Pons (tissue), 1 donor: ENCODE measurements at regions not wholly inside any gene's neighbourhood (a gene's known extent, or its start where the extent isn't known, plus 50 kb on each side); places are given as distances from the start of the nearest gene placed in this dataset.
A peak's percentile ranks its signal among the peaks of the same experiment; 100 is the strongest.
"Not testable (repeated sequence)": the region's sequence is repeated elsewhere in the genome, so short reads cannot be mapped to it uniquely, and the experiment has no call there.

Source experiments
- DNase-seq: peaks from one replicate; pipeline ENCODE4 v3.0.0-alpha.2; 2016; ENCODE audit warnings: low spot score

DNA sequence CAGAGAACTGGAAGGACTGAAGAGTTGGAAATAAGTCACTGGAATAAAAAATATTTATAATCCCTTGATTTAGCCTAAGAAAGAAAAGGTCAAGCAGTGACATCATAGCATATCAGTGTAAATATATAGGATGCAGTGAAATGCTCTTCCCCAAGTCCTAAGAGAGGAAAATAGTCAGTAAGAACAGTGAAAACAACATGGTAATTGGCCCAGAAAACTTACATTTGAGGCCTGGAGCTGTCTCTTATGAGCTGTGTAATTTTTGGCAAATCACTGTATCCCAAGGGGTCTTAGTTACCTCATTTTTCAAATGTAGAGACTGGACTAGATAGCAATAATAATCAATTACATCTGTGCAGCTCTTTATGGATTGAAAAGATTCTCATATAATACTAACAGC is 255.7 kb upstream of the AR start:
- DNase-seq = no peak

DNA sequence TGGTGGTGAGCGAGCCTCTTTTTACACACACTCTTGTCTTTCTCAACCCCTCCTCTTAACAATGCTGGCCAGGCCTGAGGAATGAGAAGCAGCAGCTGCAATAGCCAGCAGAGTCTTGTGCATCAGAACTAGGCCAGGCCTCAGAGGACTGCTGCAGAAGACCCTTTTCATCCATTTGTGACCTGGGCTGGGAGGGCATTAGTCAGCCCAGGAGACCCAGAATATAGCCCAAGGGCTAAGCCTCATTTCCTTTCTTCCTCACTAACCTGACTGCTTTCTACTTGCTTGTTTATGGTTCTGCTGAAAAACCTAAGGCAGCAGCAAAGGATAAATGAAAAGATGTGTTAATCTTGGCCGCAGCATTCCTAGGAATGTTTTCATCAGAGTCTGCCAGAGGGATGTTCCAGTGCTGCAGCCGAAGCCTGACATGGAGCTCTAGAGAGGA is 254.7 kb upstream of the AR start:
- no peak for DNase-seq

DNA sequence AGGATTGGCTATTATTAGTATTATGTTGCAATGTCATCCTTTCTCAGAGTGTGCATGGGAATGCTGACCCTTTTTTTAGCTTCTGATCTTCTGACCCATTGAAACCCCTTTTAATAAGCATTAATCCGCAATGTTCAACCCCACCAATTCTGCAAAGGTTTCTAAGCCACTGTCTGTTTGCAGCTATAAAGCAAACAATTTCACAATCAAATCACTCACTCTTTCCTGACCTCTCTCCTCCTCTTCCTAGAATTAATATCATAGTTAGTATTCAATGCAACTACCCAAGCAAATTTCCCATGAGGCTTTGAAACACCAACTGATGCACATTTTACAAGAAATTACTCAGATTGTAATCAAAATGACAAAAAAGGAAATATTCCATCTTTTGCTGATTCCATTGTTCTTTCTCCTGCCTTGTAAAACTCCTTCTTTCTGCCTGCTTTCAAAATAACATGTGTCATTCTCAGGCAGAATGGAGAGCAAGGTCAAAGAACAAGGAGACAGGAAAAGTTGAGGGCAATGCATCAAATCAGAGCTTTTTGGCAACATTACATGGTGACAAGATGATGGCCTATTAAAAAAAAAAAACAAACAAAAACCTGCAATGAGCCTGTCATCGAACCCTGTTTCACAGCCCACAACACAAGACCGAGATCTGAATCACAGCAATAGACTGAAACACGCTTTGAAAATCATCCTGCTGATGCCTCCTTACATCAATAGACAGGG is 253.2 kb upstream of the AR start:
- DNase-seq = no peak

DNA sequence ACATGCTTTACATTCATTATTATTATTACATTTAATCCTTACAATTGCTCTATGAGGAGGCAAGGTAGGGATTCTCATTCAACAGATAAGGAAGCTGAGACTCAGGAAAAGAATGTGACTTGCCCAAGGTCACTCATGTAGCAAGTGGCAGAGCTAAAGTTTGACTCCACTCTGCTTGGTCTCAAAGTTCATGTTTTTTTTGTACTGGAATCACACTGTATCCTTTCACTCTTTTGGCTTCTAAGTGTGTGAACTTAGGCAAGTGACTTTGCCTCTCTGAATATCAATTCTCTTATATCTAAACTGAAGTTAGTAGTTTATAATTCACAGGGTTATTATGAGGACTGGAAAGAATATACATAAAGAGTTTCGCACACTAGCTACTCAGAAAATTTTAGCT is 247.9 kb upstream of the AR start:
- no peak for DNase-seq

DNA sequence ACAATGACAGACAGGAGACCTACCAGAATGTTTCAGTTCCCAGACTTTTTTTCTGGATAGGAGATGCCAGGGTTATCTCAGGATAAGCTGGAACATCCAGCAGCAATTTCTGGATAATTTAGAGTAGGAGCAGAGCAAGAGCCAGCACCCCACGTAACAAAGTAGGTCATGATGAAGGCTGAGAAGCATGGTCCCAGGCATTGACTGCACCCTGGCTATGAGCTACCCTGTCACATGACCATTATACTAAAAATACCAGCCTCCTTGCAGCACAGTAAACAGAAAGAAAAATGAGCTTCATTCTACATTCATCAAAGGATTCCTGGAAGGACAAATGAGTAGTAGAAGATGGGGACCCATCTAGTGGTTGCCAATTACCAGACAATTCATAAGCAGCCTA is 247.4 kb upstream of the AR start:
- DNase-seq = no peak

DNA sequence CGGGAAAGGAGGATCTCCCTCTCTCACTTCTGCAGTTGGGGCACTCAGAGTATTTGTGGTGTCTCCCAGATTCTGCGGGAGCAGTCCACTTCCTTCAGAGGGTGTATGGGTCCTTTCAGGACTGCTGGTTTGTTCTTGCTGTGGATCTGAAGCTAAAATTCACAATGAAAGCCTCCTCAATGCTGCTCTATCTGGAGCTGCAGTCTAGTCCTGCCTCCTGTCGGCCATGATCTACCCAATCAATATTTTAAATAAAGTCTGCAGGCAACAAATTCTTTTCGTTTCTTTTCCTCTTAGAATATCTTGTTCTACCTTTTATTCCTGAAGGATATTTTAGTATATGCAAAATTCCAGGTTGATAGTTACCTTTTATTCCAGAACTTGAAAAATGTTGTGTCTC is 226.1 kb upstream of the AR start:
- no peak for DNase-seq

DNA sequence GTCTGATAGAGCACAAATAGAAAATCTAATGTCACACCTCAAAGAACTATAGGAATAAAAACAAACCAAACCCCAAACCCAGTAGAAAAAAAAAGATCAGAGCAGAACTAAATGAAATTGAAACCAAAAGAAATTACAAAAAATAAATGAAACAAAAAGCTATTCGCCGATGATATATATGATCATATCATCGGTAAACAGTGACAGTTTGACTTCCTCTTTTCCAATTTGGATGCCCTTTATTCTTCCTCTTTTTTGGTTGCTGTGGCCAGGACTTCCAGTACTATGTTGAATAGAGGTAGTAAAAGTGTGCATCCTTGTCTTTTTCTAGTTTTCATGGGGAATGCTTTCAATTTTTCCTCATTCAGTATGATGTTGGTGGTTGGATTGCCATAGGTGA is 215.3 kb upstream of the AR start:
- DNase-seq = no peak

DNA sequence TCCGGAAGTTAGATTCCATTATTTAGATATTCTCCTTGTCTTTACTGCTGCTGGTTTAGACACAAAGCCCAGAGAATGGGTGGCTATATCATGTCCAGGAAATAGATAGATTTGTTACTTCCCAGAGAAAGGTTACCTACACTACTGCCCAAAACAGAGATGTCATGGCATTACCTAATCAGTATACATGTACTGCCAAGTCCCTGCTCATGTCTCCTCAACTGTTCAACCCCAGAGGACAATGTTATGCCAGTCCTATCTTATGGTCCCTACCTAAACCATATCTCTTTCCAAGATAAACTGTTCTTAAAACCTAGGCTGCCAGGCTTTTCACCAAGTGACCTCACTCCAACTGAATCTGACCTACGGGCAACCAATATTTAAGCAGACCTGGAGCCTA is 209.5 kb upstream of the AR start:
- DNase-seq = no peak

DNA sequence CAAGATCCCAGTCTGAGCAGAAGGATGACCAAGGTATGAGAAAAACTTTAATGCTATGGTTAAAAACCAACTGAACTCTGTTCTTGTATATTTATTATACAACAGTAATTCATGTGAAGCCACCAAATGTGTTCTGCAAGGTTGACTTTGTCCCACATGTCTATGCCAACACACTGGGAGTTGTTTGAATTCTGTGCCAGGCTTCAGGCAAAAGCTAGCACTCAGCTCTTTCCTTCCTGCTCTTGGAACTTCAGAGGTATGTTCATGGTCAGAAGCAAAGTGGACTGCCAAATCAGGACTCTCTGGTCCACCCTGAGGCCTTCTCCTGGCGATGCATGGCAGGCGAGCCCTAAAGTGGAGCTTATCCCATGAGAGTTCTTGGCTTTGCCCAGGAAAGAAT is 205.6 kb upstream of the AR start:
- DNase-seq = no peak

DNA sequence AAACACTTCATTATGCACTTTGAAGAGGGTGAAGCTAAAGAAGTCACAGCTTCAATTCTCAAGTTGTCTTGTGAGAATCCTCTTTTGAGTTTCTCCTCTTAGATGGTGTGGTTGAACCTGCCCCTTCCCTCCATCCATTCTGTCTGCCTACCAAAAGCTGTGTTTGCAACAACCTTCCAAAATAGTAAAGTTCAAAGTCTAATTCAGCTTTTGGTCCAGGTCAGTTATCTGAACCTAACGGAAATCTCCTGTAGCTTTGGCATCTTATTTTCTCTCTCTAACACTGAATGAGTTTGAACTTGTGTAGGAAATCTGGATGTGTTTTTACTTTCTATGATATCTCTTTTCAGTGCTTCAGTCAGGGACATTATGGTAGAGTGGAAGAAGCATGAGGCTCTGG is 201.7 kb upstream of the AR start:
- no peak for DNase-seq

DNA sequence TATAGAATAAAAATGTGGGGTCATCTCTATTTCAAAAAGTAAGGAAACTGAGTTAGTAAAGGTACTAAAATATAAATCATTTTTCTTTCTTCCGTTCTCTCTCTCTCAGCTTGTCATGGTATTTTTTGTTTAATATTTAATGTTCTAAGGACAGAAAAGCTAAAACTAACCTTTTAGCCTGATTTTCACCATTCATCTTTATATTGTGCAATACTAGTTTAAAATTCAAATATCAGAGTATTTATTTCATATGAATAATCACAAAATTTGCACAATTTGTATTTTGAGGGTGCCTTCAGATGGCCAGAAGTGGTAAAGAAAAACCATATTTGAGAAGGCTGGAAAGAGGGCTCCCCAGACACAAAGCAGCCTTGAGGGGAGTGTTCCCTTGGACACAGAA is 197.6 kb upstream of the AR start:
- DNase-seq = no peak

DNA sequence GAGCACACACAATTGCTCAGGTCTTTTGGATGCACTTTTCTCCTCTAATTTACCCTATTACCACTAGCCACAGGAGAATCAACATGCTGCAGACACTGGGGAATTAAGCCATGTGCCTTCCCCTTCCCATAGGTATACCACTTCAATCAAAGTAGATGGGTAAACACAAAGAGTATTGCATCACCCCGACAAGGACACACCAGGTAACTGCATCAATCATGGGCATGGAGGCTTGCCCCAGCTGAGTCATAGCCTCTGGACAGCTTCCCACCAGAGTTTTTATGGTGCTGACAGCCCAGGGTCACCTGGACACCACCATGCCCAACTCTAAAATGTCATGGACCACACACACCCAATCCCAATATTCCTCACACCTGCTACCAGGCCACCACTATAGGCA is 197.2 kb upstream of the AR start:
- DNase-seq = no peak

DNA sequence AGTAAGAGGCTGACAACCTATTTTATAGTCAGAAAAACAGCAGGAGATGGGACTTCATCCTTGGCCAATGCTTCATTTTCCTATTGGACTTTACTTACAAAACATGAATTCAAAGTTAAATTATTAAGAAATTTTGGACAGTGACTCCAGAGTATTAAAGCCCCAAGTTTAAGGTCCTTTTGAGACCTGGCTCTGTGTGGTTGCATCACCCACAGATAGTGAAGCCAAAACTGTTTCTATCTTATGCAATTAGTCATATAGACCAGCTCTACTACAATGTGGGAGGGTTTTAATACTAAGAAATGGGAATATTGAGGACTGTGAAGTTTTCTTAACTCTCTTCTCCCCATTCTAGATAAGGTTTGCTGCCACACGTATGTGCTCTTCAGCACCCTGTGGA is 196.7 kb upstream of the AR start:
- DNase-seq = no peak

DNA sequence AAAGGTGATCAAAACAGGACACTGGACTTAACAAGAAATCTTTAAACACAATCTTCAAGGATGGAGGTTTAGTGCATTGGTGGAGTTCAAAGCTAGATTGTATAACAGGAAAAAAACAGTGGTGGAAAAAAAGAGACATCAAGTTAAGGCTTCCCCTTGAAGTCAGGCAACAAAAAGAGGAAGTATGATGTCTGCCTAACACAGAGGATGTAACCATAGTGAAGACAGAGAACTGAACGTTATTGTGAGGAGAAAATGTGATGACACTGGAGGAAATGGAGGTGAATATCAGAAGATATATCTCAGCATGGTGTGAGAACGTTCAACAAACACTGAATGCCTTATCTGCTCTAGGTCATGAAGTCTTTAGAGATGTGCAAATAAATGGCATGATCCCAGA is 192.4 kb upstream of the AR start:
- DNase-seq = peak; percentile 1

DNA sequence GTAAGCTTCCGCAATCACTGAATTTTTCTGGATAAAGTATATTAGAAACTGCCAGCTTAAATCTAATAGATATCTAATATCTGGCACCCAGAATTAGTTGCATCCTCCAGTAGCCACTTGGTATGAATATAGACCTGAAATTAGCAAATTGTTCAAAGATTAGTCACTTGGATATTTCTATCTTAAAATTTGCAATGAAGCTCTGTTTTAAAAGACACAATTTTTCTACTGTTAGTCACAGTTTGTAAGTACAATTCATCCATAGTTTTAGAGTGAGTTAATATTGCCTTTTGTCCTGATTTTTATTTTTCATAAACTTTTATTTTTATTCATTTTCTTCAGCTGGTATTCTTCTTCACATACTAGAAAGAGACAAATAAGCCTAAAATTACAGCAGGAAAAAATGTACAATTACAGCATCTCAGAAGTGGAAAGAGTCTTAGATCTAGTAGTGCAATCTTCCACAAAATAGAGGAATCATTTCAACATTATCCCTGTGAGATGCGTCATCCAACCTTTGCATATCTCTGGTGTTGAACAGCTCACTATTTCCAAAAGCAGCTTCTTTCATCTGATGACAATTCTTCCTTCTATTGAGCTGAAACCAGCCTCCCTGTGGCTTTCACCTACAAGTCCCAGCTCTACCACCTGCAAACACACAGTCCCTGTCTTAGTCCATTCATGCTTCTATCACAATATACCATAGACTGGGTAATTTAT is 190.0 kb upstream of the AR start:
- DNase-seq = no peak

DNA sequence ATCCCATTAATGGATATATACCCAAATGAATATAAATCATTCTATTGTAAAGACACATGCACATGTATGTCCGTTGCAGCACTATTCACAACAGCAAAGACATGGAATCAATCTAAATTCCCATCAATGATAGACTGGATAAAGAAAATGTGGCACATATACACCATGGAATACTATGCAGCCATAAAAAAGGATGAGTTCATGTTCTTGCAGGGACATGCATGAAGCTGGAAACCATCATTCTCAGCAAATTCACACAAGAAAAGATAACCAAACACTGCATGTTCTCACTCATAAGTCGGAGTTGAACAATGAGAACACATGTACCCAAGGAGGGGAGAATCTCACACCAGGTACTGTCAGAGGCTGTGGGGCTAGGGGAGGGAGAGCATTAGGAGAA is 182.6 kb upstream of the AR start:
- DNase-seq = not testable (repeated sequence)

DNA sequence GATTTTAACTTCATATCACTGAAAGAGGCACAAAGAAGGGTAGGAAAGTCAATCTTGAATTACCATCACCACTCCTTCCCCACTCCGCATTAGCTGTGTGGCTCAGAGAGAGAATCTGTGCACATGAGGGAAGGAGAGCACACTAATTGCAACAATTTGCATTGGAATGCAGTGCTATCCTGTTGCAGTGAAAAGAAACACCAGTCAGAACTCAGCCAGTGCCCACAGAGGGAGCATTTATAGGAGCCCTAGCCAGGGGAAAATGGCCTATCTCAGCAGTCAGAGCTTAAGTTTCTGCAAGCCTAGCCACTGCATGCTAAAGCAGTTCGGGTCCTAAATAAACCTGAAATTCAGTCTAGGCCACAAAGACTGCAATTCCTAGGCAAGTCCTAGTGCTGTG is 159.4 kb upstream of the AR start:
- no peak for DNase-seq

DNA sequence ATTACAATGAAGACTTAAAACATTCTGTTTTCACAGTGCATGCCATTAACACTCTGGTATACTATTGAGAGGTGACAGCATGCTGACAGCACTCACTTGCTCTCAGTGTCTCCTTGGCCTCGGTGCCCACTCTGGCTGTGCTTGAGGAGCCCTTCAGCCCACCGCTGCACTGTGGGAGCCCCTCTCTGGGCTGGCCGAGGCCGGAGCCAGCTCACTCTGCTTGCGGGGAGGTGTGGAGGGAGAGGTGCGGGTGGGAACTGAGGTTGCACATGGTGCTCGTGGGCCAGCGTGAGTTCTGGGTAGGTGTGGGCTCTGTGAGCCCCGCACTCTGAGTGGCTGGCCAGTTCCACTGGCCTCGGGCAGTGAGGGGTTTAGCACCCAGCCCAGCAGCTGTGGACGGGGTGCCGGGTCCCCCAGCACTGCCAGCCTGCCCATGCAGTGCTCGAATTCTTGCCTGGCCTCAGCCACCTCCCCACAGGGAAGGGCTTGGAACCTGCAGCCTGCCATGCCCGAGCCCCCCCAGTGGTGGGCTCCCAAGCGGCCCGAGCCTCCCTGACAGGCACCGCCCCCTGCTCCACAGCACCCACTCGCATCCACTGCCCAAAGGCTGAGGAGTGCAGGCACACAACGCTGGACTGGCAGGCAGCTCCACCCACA is 135.3 kb upstream of the AR start:
- no peak for DNase-seq

DNA sequence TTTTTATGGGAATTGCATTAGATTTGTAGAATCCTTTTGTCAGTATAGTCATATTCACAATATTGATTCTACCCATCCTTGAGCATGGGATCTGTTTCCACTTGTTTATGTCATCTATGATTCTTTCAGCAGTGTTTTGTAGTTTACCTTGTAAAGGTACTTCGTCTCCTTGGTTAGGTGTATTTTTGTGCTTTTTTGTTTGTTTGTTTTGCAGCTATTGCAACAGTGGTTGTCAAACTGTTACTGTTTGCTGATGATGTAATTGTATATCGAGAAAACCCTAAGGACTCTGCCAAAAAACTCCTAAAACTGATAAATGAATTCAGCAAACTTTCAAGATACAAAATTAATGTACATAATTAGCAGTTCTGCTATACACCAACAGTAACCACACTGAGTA is 127.9 kb upstream of the AR start:
- no peak for DNase-seq

DNA sequence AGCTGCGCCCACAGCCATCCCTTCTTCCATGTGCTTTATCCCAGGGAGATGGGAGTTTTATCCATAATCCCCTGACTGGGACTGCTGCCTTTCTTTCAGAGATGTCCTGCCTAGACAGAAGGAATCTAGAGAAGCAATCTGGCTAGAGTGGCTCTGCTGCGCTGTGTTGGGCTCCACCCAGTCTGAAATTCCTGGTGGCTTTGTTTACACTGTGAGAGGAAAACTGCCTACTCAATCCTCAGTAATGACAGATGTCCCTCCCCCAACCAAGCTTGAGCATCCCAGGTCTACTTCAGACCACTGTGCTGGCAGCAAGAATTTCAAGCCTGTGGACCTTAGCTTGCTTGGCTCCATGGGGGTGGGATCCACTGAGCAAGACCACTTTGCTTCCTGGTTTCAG is 116.9 kb upstream of the AR start:
- no peak for DNase-seq

DNA sequence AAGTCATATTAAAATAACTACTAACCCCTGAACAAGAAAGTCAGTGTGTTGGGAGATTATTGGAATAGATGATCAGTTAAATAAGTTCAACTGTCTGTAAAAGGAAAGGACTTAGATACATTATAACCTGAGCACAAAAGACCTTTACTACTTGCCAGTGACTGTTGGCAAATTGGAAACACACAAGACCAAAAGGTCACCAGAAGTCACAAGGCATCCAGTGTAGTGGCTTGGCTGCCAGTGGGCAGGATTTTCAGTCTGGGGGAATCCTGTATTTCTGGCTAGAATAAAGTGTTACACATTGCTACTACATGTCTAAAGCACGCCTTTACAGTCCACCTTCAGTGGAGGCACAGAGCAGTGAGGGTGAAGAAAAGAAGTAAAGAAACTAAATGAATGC is 108.3 kb upstream of the AR start:
- DNase-seq = no peak

DNA sequence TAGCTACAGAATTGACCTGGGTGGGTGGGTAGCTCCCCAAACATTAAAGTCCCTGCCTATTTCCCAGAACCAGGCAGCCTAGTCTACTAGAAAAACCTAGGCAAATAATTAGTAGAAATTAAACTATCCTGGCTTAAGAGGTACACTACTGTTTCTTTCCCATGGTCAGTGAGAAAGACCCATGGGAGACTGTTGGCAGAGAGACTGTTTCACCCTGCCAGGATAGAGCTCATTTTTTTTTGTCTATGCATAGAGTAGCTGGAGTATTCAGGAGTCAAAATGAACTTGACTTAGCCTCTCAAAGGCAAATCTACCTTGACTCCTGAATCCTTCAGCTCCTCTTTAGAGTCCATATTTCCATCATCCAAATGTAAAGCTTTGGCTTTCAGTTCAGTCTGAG is 107.0 kb upstream of the AR start:
- no peak for DNase-seq

DNA sequence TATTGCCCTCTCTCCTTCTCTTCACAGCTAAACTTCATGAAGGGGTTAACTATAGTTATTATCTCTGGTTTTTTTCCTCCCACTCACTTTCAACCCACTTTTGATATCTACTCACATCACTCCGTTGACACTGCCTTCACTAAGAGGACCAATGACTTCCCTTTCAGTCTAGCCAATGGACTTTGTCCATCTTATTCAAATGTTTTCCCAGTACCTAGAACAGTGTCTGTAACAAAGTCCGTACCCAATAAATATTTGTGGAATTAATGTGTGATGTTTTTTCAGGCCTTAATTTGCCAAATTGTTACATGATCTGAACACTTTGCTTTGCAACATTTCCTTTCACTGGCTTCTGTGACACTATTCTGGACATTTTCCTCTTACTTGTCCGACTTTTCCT is 106.0 kb upstream of the AR start:
- DNase-seq = no peak

DNA sequence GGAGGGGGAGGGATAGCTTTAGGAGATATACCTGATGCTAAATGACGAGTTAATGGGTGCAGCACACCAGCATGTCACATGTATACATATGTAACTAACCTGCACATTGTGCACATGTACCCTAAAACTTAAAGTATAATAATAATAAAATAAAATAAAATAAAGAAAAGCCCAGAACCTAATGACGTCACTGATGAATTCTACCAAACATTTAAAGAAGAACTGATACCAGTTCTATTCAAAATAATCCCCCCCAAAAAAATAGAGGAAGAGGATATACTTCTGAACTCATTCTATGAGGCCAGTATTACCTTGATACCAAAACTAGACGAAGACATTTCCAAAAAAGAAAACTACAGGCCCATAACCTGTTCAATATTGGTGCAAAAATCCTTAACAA is 68.6 kb upstream of the AR start:
- not testable (repeated sequence) for DNase-seq
